ENCODE measurements at regions not wholly inside any gene's neighbourhood (a gene's known extent, or its start where the extent isn't known, plus 50 kb on each side); places are given as distances from the start of the nearest gene placed in this dataset.

DNA sequence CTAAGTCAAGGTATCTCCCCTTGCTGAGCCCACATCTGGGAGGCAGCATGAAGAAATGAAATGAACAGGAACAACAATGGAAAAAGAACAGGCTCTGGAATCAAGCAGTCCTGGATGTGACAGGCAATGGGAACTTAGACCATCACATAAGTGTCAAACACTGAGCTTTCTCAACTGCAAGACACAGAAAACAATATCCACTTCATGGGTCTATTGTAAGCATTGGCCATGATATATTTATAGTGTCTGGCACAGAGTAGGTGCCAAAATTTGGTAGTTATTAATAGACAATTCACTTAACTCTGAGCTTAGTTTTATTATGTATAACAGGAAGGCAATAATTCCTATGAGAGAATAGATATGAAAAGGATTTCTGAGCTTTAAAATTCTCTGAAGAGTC, 64.1 kb upstream of the ATP1B1 start:
- ATAC-seq (no peak), DNase-seq (no peak)
- H3K9me3 ChIP-seq = no peaks in the 10 kb centered on the region

DNA sequence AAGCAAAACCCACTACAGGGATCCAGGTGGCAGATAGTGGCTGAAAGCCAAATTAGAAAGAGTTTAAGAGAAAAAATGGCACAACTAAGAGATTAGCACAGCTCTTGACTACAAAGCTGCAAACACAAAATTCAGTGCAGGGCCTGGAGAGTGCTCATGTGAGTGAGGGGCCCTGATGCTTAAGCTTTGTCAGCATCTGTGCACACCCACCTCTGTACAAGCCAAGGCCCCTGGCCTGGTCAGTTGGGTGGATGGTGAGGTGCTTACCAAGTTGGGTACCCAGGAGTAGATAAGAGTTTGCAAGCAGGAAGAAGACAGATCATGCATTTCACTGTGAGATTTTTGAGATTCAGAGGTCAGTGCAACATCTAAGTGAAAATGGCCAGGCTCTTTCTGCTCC, 62.7 kb upstream of the ATP1B1 start:
- Histone ChIP-seq H3K36me3 (no peaks in the 10 kb centered on the region), H3K9me3 (no peaks in the 10 kb centered on the region), H3K4me1 (peaks cover 0 to 4% of the 10 kb centered on the region in 2 donors), H3K27ac (peak overlapping the region in 1 of 2 donors; percentile 40), H3K4me3 (no peak overlapping the region), H3K27me3 (no peaks in the 10 kb centered on the region)
- TF ChIP-seq, protein P1, sequence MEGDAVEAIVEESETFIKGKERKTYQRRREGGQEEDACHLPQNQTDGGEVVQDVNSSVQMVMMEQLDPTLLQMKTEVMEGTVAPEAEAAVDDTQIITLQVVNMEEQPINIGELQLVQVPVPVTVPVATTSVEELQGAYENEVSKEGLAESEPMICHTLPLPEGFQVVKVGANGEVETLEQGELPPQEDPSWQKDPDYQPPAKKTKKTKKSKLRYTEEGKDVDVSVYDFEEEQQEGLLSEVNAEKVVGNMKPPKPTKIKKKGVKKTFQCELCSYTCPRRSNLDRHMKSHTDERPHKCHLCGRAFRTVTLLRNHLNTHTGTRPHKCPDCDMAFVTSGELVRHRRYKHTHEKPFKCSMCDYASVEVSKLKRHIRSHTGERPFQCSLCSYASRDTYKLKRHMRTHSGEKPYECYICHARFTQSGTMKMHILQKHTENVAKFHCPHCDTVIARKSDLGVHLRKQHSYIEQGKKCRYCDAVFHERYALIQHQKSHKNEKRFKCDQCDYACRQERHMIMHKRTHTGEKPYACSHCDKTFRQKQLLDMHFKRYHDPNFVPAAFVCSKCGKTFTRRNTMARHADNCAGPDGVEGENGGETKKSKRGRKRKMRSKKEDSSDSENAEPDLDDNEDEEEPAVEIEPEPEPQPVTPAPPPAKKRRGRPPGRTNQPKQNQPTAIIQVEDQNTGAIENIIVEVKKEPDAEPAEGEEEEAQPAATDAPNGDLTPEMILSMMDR (IDR thresholded peaks at IDR 0.05) = no peak
- DNase-seq (no peak), ATAC-seq (no peak)
- intact Hi-C loops (cut with DNase I) = no loop called here

More for the DNA sequence above, 64.1 kb upstream of the ATP1B1 start:
- intact Hi-C loops (cut with DNase I) = no loop called here
- Histone ChIP-seq H3K4me1 (peaks cover 0 to 4% of the 10 kb centered on the region in 2 donors), H3K27me3 (no peaks in the 10 kb centered on the region), H3K27ac (no peak overlapping the region), H3K4me3 (no peak overlapping the region), H3K36me3 (no peaks in the 10 kb centered on the region)
- TF ChIP-seq, protein P1 (IDR thresholded peaks at IDR 0.05) = no peak

DNA sequence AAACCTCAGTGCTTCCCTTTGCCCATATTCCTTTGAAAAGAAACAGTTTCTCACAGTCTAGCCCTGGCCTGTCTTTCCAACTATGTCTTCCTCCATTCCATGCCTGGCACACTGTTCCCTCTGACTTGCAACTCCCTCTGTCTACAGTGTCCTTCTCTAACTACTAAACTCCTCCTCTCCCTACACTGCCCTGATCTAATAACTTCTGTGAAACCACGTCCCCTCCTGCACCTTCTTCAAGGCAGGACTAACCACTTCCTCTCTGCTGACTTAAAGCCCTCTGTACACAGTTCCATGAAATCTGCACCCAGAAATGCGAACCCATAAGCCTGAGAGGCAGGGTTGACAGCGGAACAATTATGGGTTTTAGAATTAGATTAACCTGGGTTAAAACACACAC, 62.2 kb upstream of the ATP1B1 start:
- intact Hi-C loops (cut with DNase I) = no loop called here
- Histone ChIP-seq H3K27me3 (no peaks in the 10 kb centered on the region), H3K36me3 (no peaks in the 10 kb centered on the region), H3K27ac (peak overlapping the region in 1 of 2 donors; percentile 40), H3K4me3 (no peak overlapping the region), H3K9me3 (no peaks in the 10 kb centered on the region), H3K4me1 (peaks cover 0 to 4% of the 10 kb centered on the region in 2 donors)
- ATAC-seq = peak; percentile 76
- TF ChIP-seq, protein P1 (IDR thresholded peaks at IDR 0.05) = no peak
- DNase-seq = no peak

DNA sequence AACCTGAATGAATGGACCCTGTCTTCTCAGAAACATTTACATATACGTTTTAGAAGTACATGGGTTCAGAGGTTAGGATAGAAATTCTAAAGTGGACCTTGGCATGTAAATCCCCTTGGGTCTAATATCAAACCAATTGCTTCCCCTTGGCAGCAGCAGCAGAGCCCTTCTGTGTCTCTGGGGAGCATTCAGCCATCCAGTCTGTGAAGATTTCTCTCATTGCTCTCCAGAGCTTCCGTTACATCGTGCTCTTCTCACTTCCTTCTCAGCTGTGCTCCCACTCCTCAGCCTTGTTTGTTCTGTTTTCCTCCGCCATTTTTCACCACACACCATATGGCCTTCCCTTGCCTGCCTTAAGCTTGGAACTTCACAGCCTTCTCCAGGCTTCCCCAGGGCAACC, 61.5 kb upstream of the ATP1B1 start:
- Histone ChIP-seq H3K4me1 (peaks cover 0 to 4% of the 10 kb centered on the region in 2 donors), H3K27me3 (no peaks in the 10 kb centered on the region), H3K4me3 (no peak overlapping the region), H3K27ac (no peak overlapping the region), H3K36me3 (no peaks in the 10 kb centered on the region), H3K9me3 (no peaks in the 10 kb centered on the region)
- intact Hi-C loops (cut with DNase I) = no loop called here
- TF ChIP-seq, protein P1 (IDR thresholded peaks at IDR 0.05) = no peak
- DNase-seq (no peak), ATAC-seq (no peak)

DNA sequence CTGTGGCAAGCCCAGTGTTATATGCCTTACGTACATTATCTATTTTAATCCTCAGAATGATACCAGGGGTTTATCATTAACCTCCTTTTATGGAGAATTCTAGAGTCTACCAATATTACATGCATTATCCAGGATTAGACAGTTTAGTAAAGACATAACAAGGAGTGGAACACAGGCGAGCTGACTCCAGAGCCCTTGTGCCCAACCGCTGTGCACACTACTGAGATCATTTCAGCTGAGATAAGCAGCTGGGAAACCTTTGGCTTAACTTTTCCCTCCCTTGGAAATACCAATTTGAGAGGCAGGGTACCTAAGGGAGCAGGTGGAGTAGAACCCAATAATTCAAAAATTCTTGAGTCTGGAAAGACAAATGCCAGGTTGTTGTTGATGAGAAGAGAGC, 59.8 kb upstream of the ATP1B1 start:
- DNase-seq = no peak
- Histone ChIP-seq H3K4me1 (no peaks in the 10 kb centered on the region), H3K27me3 (no peaks in the 10 kb centered on the region), H3K4me3 (no peak overlapping the region), H3K27ac (no peak overlapping the region), H3K9me3 (no peaks in the 10 kb centered on the region), H3K36me3 (no peaks in the 10 kb centered on the region)
- intact Hi-C loops (cut with DNase I) = no loop called here
- TF ChIP-seq, protein P1 (IDR thresholded peaks at IDR 0.05) = no peak
- ATAC-seq = no peak

Measured in left lung (tissue), 4 donors.